Chondrocyte (in vitro differentiated cells): ENCODE measurements at regions not wholly inside any gene's neighbourhood (a gene's known extent, or its start where the extent isn't known, plus 50 kb on each side); places are given as distances from the start of the nearest gene placed in this dataset.

Source experiments
- DNase-seq: peaks from one replicate; pipeline ENCODE4 v3.0.0; 2021; ENCODE audit warnings: mixed read lengths, low spot score
- H3K27ac Mint-ChIP-seq: one replicate; pipeline ENCODE4 v1.8.0; 2021; ENCODE audit warnings: mild to moderate bottlenecking, moderate library complexity, mixed read lengths; ENCODE audit not compliant: unreplicated experiment
- H3K27me3 Mint-ChIP-seq: 2 replicates; pipeline ENCODE4 v1.8.0; 2021; ENCODE audit warnings: low read depth, mixed read lengths
- H3K36me3 Mint-ChIP-seq: 2 replicates; pipeline ENCODE4 v1.8.0; 2021; ENCODE audit warnings: low read depth, mixed read lengths
- H3K4me1 Mint-ChIP-seq: 2 replicates; pipeline ENCODE4 v1.8.0; 2021; ENCODE audit warnings: low read depth, mild to moderate bottlenecking, mixed read lengths
- H3K4me3 Mint-ChIP-seq: one replicate; pipeline ENCODE4 v1.8.0; 2021; ENCODE audit warnings: mild to moderate bottlenecking, moderate library complexity, mixed read lengths; ENCODE audit not compliant: unreplicated experiment
- H3K9me3 Mint-ChIP-seq: 2 replicates; pipeline ENCODE4 v1.8.0; 2021; ENCODE audit warnings: low read depth, mixed read lengths
- CTCF ChIP-seq: fragments of 200-600 bp; sonication (generic); IDR thresholded peaks from 2 replicates; pipeline ENCODE4 v1.5.0; 2021; ENCODE audit warnings: antibody characterized with exemption, mild to moderate bottlenecking, moderate library complexity

- no peaks in the 10 kb centered on the region for H3K4me1 Mint-ChIP-seq
- TF ChIP-seq CTCF, result no peak
- peaks cover 6% of the 10 kb centered on the region for H3K27me3 Mint-ChIP-seq
- DNase-seq, result no peak
- no peak overlapping the region for H3K4me3 Mint-ChIP-seq
- no peaks in the 10 kb centered on the region for H3K9me3 Mint-ChIP-seq
- H3K36me3 Mint-ChIP-seq, result no peaks in the 10 kb centered on the region
- no peak overlapping the region for H3K27ac Mint-ChIP-seq
Observed at GRCh38 chr4:177737387-177737940, 295.2 kb upstream of the AGA start.

GRCh38 chr4:177740563-177740962 lies 298.3 kb upstream of the AGA start:
- no peak for DNase-seq
- Mint-ChIP-seq H3K4me3 (no peak overlapping the region), H3K27me3 (peaks cover 8% of the 10 kb centered on the region), H3K36me3 (no peaks in the 10 kb centered on the region), H3K4me1 (no peaks in the 10 kb centered on the region), H3K9me3 (no peaks in the 10 kb centered on the region), H3K27ac (no peak overlapping the region)
- no peak for TF ChIP-seq CTCF

GRCh38 chr4:177759729-177760128 lies 317.5 kb upstream of the AGA start:
- H3K4me3 Mint-ChIP-seq, result no peak overlapping the region
- no peak for TF ChIP-seq CTCF
- peaks cover 7% of the 10 kb centered on the region for H3K9me3 Mint-ChIP-seq
- no peaks in the 10 kb centered on the region for H3K36me3 Mint-ChIP-seq
- H3K4me1 Mint-ChIP-seq, result no peaks in the 10 kb centered on the region
- peaks cover 2% of the 10 kb centered on the region for H3K27me3 Mint-ChIP-seq
- no peak overlapping the region for H3K27ac Mint-ChIP-seq
- DNase-seq, result no peak

GRCh38 chr4:177761692-177762091 lies 319.5 kb upstream of the AGA start:
- Mint-ChIP-seq H3K4me3 (no peak overlapping the region), H3K9me3 (peaks cover 10% of the 10 kb centered on the region), H3K27ac (no peak overlapping the region), H3K36me3 (no peaks in the 10 kb centered on the region), H3K4me1 (no peaks in the 10 kb centered on the region), H3K27me3 (no peaks in the 10 kb centered on the region)
- TF ChIP-seq CTCF, result no peak
- DNase-seq, result peak; percentile 59

- no peak for TF ChIP-seq CTCF
- H3K36me3 Mint-ChIP-seq, result no peaks in the 10 kb centered on the region
- H3K27ac Mint-ChIP-seq, result no peak overlapping the region
- H3K4me3 Mint-ChIP-seq, result no peak overlapping the region
- H3K9me3 Mint-ChIP-seq, result peaks cover 6% of the 10 kb centered on the region
- DNase-seq, result no peak
- no peaks in the 10 kb centered on the region for H3K4me1 Mint-ChIP-seq
- no peaks in the 10 kb centered on the region for H3K27me3 Mint-ChIP-seq
Observed at GRCh38 chr4:177769155-177769554, 326.9 kb upstream of the AGA start.
